GM12878 (cell line): ENCODE measurements at regions not wholly inside any gene's neighbourhood (a gene's known extent, or its start where the extent isn't known, plus 50 kb on each side); places are given as distances from the start of the nearest gene placed in this dataset.

Source experiments
- ATAC-seq: fragments of 200-7000 bp; cut with Tn5 transposase; 3 replicates; pipeline ENCODE4 v1.9.1; 2020; ENCODE audit warnings: mild to moderate bottlenecking, moderate library complexity
- BruUV-seq: library from RNA; stranded (reverse); fragments of 400-500 nt; replicated peaks from 2 replicates; lab custom pipeline; 2021; lab: Mats Ljungman, UMichigan
- CTCF ChIA-PET: fragments of 300-600 bp; sonication (Branson Sonifier 250); formaldehyde crosslinking; extraction: SDS; loops from one replicate; lab custom pipeline; 2021; ENCODE audit warnings: inconsistent platforms; lab: Yijun Ruan, JAX
- POLR2A ChIA-PET: fragments of 350-600 bp; formaldehyde crosslinking; extraction: SDS; loops from one replicate; lab custom pipeline; 2021; ENCODE audit warnings: inconsistent platforms; lab: Charles Lee
- RAD21 ChIA-PET: fragments of 300-600 bp; sonication (Branson Sonifier 250); formaldehyde crosslinking; loops from one replicate; lab custom pipeline; 2023; ENCODE audit warnings: antibody characterized with exemption; ENCODE audit not compliant: unreplicated experiment; lab: Charles Lee
- SMC1A ChIA-PET: fragments of 300-600 bp; sonication (Branson Sonifier 250); formaldehyde crosslinking; loops from one replicate; lab custom pipeline; 2023; ENCODE audit not compliant: unreplicated experiment, uncharacterized antibody; lab: Charles Lee
- DNase-seq: peaks from one replicate; pipeline ENCODE4 v3.0.0-alpha.2; 2011; ENCODE audit warnings: low read depth, low spot score
- FAIRE-seq: peaks from 3 replicates; lab custom pipeline; 2011; peaks lifted over from hg19 to GRCh38; lab: Jason Lieb, UNC
- H2AFZ ChIP-seq: 2 replicates; pipeline ENCODE4 v1.6.0; 2011; ENCODE audit warnings: low read depth, low read length, control low read depth; ENCODE audit not compliant: control insufficient read depth
- H3K27ac ChIP-seq: 2 replicates; pipeline ENCODE4 v1.5.1; 2011; ENCODE audit warnings: control low read depth; ENCODE audit not compliant: control insufficient read depth, insufficient read depth
- H3K27me3 ChIP-seq, 2 experiments: replicated peaks in 1 of 2; 2 replicates each; pipeline versions ENCODE4 v1.6.0 to v1.6.1; 2011; ENCODE audit warnings: low read length in 1 of 2; ENCODE audit not compliant: control insufficient read depth in 2 of 2, insufficient read depth in 2 of 2
- H3K36me3 ChIP-seq, 2 experiments: 2 replicates each; pipeline ENCODE4 v1.5.1; 2011; ENCODE audit warnings: low read length in 1 of 2; ENCODE audit not compliant: control insufficient read depth in 2 of 2, insufficient read depth in 2 of 2
- H3K4me1 ChIP-seq: 2 replicates; pipeline ENCODE4 v1.6.1; 2011; ENCODE audit warnings: mild to moderate bottlenecking, low read length, moderate library complexity, mixed read lengths; ENCODE audit not compliant: control insufficient read depth, insufficient read depth
- H3K4me2 ChIP-seq: 2 replicates; pipeline ENCODE4 v1.6.0; 2011; ENCODE audit warnings: control low read depth; ENCODE audit not compliant: control insufficient read depth, insufficient read depth
- H3K4me3 ChIP-seq: fragments of 200-600 bp; sonication (generic); 2 replicates; pipeline ENCODE4 v1.5.1; 2016
- H3K79me2 ChIP-seq: 2 replicates; pipeline ENCODE4 v1.6.0; 2011; ENCODE audit warnings: low read length; ENCODE audit not compliant: control insufficient read depth, insufficient read depth
- H3K9ac ChIP-seq: 2 replicates; pipeline ENCODE4 v1.8.0; 2011; ENCODE audit warnings: low read length, control low read depth, mixed read lengths; ENCODE audit not compliant: control insufficient read depth, insufficient read depth
- H3K9me3 ChIP-seq: replicated peaks from 3 replicates; pipeline ENCODE4 v1.5.1; 2011; ENCODE audit warnings: mild to moderate bottlenecking, low read length; ENCODE audit not compliant: control insufficient read depth, insufficient read depth
- H4K20me1 ChIP-seq: 2 replicates; pipeline ENCODE4 v1.6.0; 2011; ENCODE audit not compliant: control insufficient read depth, insufficient read depth
- BCL3 ChIP-seq: IDR thresholded peaks from 2 replicates; pipeline ENCODE4 v1.6.1; 2011; ENCODE audit warnings: borderline replicate concordance, low read depth, mild to moderate bottlenecking, moderate library complexity, low read length; ENCODE audit not compliant: insufficient read depth, poor library complexity, severe bottlenecking
- BMI1 ChIP-seq: fragments of 450-650 bp; IDR thresholded peaks from 2 replicates; pipeline ENCODE4 v1.6.1; 2016; ENCODE audit warnings: mild to moderate bottlenecking, moderate library complexity, borderline replicate concordance
- E2F4 ChIP-seq: IDR thresholded peaks from 2 replicates; pipeline ENCODE4 v1.6.1; 2012; ENCODE audit warnings: low read depth, low read length, improper control_type of control experiment
- FOXK2 ChIP-seq: fragments of 450-650 bp; IDR thresholded peaks from 2 replicates; pipeline ENCODE4 v1.6.1; 2017; ENCODE audit warnings: mild to moderate bottlenecking, moderate library complexity
- MYC ChIP-seq: IDR thresholded peaks from 2 replicates; pipeline ENCODE4 v1.6.1; 2011; ENCODE audit warnings: mild to moderate bottlenecking, low read length, moderate library complexity, inconsistent platforms; ENCODE audit not compliant: insufficient read depth, insufficient replicate concordance, insufficient read length, severe bottlenecking
- SIN3A ChIP-seq: IDR thresholded peaks from 2 replicates; pipeline ENCODE4 v1.6.1; 2012; ENCODE audit warnings: low read depth, low read length, improper control_type of control experiment
- SPI1 ChIP-seq: IDR thresholded peaks from 2 replicates; pipeline ENCODE4 v1.6.1; 2011; ENCODE audit warnings: low read depth, mild to moderate bottlenecking, low read length, moderate library complexity, borderline replicate concordance; ENCODE audit not compliant: insufficient read depth
- SUPT20H ChIP-seq: IDR thresholded peaks from 2 replicates; pipeline ENCODE4 v1.6.1; 2011; ENCODE audit warnings: low read depth, mild to moderate bottlenecking, low read length, moderate library complexity, borderline replicate concordance; ENCODE audit not compliant: control insufficient read depth
- WGBS: methylation state at CpG from one replicate; pipeline ENCODE4 v1.1.6; 2016; ENCODE audit warnings: low lambda C conversion rate; ENCODE audit not compliant: insufficient replicate concordance, insufficient coverage; ENCODE audit errors: missing lambda C conversion rate; 5-methylcytosine and 5-hydroxymethylcytosine counted together
- in situ Hi-C: fragments of 300-500 bp; cut with MboI; formaldehyde crosslinking; loops from 9 replicates; pipeline ENCODE4 v1.14.3; 2018; ENCODE audit warnings: mixed read lengths
- intact Hi-C: fragments of 100-400 bp; cut with micrococcal nuclease; formaldehyde crosslinking; loops from one replicate; pipeline ENCODE4 v1.14.2; 2022; ENCODE audit not compliant: unreplicated experiment

- no peak for TF ChIP-seq SPI1
- TF ChIP-seq BMI1: no peak
- TF ChIP-seq SUPT20H: no peak
- no peak for TF ChIP-seq FOXK2
- no peak for TF ChIP-seq MYC
- no peak for TF ChIP-seq SIN3A
- TF ChIP-seq E2F4: no peak
Measured at GRCh38 chr3:166810741-166811445, 569.2 kb downstream of the ZBBX start (continued).

- ChIA-PET RAD21 (no interaction called here), CTCF (no interaction called here), SMC1A (no interaction called here), POLR2A (no interaction called here)
- in situ Hi-C loops: no loop called here
- no peak overlapping the region for H3K4me3 ChIP-seq
- no TSS peak for BruUV-seq
- H2AFZ ChIP-seq: no peak overlapping the region
- no peaks in the 10 kb centered on the region for H3K79me2 ChIP-seq
- no peak overlapping the region for H3K4me2 ChIP-seq
- no peaks in the 10 kb centered on the region for H3K4me1 ChIP-seq
- no peaks in the 10 kb centered on the region for H4K20me1 ChIP-seq
- H3K36me3 ChIP-seq: no peaks in the 10 kb centered on the region
- FAIRE-seq (no peak), ATAC-seq (no peak), DNase-seq (no peak)
- no peaks in the 10 kb centered on the region for H3K27me3 ChIP-seq
- whole genome bisulfite sequencing: 35% methylated on average over 4 of the region's 4 CpGs
- intact Hi-C loops: no loop called here
- H3K27ac ChIP-seq: no peak overlapping the region
- H3K9ac ChIP-seq: no peak overlapping the region
- no peaks in the 10 kb centered on the region for H3K9me3 ChIP-seq
- no peak for TF ChIP-seq BCL3
Measured at GRCh38 chr3:166809520-166809919, 570.6 kb downstream of the ZBBX start.
